ENCODE measurements at regions not wholly inside any gene's neighbourhood (a gene's known extent, or its start where the extent isn't known, plus 50 kb on each side); places are given as distances from the start of the nearest gene placed in this dataset.

GRCh38 chr10:42939237-42939636 lies 137.6 kb upstream of the RET start:
- ATAC-seq, result no peak
- Histone ChIP-seq H3K4me1 (peaks cover 0 to 1% (median 0%) of the 10 kb centered on the region in 9 donors), H3K4me3 (no peak overlapping the region)

GRCh38 chr10:42939685-42940366 lies 137.0 kb upstream of the RET start:
- Histone ChIP-seq H3K27ac (no peak overlapping the region), H3K4me1 (no peaks in the 10 kb centered on the region), H3K9me3 (no peaks in the 10 kb centered on the region), H3K36me3 (no peaks in the 10 kb centered on the region), H3K27me3 (peaks cover 0 to 61% (median 1%) of the 10 kb centered on the region in 7 donors), H3K4me3 (no peak overlapping the region)
- TF ChIP-seq CTCF (IDR thresholded peaks at IDR 0.05), result no peak
- intact Hi-C loops (cut with DNase I), result no loop called here
- DNase-seq (no peak), ATAC-seq (no peak)
- 83 to 86% methylated on average over 15 of the region's 15 CpGs for WGBS, 2 donors

More at GRCh38 chr10:42939237-42939636, 137.6 kb upstream of the RET start:
- no peak for DNase-seq
- intact Hi-C loops (cut with DNase I), result no loop called here
- Histone ChIP-seq H3K36me3 (no peaks in the 10 kb centered on the region), H3K9me3 (no peaks in the 10 kb centered on the region), H3K27ac (no peak overlapping the region), H3K27me3 (peaks cover 0 to 67% (median 7%) of the 10 kb centered on the region in 7 donors)
- 84 to 86% methylated on average over 11 of the region's 11 CpGs for WGBS, 2 donors
- TF ChIP-seq CTCF (IDR thresholded peaks at IDR 0.05), result no peak

- DNase-seq (no peak), ATAC-seq (no peak)
- Histone ChIP-seq H3K9me3 (no peaks in the 10 kb centered on the region), H3K36me3 (no peaks in the 10 kb centered on the region), H3K4me1 (no peaks in the 10 kb centered on the region), H3K27ac (no peak overlapping the region), H3K27me3 (peaks cover 0 to 55% (median 0%) of the 10 kb centered on the region in 7 donors), H3K4me3 (no peak overlapping the region)
- TF ChIP-seq CTCF (IDR thresholded peaks at IDR 0.05), result no peak
- WGBS, 2 donors, result 61 to 65% methylated on average over 25 of the region's 25 CpGs
- intact Hi-C loops (cut with DNase I), result no loop called here
These were observed 136.2 kb upstream of the RET start for GRCh38 chr10:42940487-42941294.

GRCh38 chr10:42941295-42941644 lies 135.6 kb upstream of the RET start:
- intact Hi-C loops (cut with DNase I), result no loop called here
- Histone ChIP-seq H3K36me3 (no peaks in the 10 kb centered on the region), H3K4me1 (no peaks in the 10 kb centered on the region), H3K27ac (no peak overlapping the region), H3K9me3 (no peaks in the 10 kb centered on the region), H3K27me3 (peaks cover 0 to 55% (median 0%) of the 10 kb centered on the region in 7 donors), H3K4me3 (no peak overlapping the region)
- ATAC-seq (peak in 2 of 8 donors; percentile 32 to 38), DNase-seq (no peak)
- WGBS, 2 donors, result 65 to 69% methylated on average over 14 of the region's 14 CpGs
- no peak for TF ChIP-seq CTCF (IDR thresholded peaks at IDR 0.05)
